ENCODE measurements at regions not wholly inside any gene's neighbourhood (a gene's known extent, or its start where the extent isn't known, plus 50 kb on each side); places are given as distances from the start of the nearest gene placed in this dataset.
A peak's percentile ranks its signal among the peaks of the same experiment; 100 is the strongest.

DNA sequence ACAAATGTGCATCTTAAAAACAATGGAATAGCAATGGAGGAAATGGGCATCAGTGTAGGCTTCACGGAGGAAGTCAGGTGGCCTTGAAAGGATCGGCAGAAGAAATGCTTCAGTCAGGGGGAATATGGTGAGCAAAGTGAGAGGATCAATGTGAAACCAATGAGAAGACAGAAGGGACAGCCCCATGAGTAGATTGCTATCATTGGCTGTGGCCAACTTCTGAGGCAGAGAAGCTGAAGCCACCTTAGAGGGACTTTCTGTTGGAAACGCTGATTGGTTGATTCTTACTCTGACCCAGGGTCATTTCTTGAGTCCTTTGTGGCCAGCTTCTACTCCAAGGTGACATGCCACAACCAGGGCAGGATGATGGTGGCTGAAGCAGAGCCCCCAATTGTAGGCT is 130.7 kb upstream of the ZNF648 start:
- Histone ChIP-seq H3K36me3 (no peaks in the 10 kb centered on the region), H3K27ac (peak overlapping the region in 3 of 4 donors; percentile 11 to 41 (median 25)), H3K4me3 (no peak overlapping the region), H3K4me1 (peaks cover 4 to 24% (median 11%) of the 10 kb centered on the region in 3 donors), H3K9me3 (no peaks in the 10 kb centered on the region), H3K27me3 (no peaks in the 10 kb centered on the region)
- 73% methylated on average over 2 of the region's 3 CpGs for WGBS, 2 donors (ENCODE audit: low coverage in 1 of 2)
- ATAC-seq: no peak
- TF ChIP-seq EP300 (IDR thresholded peaks at IDR 0.05) (no peak), POLR2A (IDR thresholded peaks at IDR 0.05) (no peak), POLR2AphosphoS5 (IDR thresholded peaks at IDR 0.05) (no peak)
- TF ChIP-seq, protein P1, sequence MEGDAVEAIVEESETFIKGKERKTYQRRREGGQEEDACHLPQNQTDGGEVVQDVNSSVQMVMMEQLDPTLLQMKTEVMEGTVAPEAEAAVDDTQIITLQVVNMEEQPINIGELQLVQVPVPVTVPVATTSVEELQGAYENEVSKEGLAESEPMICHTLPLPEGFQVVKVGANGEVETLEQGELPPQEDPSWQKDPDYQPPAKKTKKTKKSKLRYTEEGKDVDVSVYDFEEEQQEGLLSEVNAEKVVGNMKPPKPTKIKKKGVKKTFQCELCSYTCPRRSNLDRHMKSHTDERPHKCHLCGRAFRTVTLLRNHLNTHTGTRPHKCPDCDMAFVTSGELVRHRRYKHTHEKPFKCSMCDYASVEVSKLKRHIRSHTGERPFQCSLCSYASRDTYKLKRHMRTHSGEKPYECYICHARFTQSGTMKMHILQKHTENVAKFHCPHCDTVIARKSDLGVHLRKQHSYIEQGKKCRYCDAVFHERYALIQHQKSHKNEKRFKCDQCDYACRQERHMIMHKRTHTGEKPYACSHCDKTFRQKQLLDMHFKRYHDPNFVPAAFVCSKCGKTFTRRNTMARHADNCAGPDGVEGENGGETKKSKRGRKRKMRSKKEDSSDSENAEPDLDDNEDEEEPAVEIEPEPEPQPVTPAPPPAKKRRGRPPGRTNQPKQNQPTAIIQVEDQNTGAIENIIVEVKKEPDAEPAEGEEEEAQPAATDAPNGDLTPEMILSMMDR (IDR thresholded peaks at IDR 0.05): no peak

DNA sequence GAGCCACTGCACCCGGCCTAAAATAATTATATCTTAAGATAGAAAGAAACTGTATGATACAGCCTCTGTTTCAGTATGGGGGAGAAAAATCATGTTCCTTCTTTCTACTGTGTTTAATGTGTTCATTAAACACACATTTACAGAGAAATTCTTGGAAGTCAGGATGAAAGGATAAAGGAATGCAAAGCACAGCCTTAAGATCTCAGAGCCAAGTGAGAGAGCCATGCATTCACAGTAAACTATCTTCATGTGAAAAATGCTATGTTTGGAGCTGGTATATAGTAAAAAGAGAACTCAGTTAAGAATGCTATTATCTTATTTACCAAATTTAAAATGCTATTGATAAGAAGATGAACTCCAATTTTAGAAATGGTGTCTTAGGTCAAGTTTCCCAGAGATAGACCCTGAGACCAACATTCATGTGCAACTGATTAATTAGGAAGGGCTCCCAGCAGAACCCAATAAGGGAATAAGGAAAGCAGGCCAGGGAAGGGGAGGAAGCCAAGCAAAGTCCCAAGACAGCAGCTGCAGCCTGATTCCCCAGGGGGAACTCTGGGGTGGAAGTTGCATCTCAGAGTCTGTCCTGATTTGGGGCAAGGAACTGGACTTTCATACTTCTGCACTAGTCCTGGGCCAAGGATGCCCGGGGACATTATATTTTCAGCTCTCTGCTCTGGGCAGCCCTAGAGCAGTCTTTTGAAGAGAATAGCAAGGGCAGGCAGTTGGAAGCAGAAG is 130.0 kb upstream of the ZNF648 start:
- Histone ChIP-seq H3K4me3 (no peak overlapping the region), H3K27me3 (no peaks in the 10 kb centered on the region), H3K4me1 (peaks cover 0 to 21% (median 6%) of the 10 kb centered on the region in 3 donors), H3K36me3 (no peaks in the 10 kb centered on the region), H3K9me3 (no peaks in the 10 kb centered on the region), H3K27ac (peak overlapping the region in 3 of 4 donors; percentile 11 to 41 (median 25))
- ATAC-seq: no peak
- TF ChIP-seq POLR2AphosphoS5 (IDR thresholded peaks at IDR 0.05): no peak
- 36% methylated on average over 2 of the region's 2 CpGs; no CpG with 5 or more reads in 1 of the 2 donors for WGBS, 2 donors (ENCODE audit: low coverage in 1 of 2)

DNA sequence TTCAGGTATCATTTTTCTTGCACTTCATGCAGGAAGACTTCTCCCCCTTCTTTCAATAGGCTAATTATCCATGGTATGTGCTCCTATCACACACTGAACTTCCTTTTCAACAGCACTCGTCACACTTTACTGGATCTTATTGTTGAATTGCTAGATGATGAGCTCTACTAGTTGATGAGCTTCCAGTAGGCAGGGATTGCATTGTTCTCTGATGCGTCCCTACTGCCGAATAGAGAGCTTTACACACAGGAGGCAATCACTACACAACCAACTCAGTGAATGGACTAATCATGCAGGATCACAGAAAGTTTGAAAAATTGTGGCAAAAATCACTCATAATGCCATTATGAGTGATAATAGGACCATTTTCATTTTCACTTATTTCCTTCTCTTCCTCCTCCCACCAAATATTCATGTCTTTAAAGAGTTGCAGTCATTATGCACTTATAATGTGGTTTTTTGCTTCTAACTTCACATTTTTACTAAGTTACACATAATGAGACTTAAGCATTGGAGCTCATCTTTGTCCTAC is 128.1 kb upstream of the ZNF648 start:
- Histone ChIP-seq H3K9me3 (no peaks in the 10 kb centered on the region), H3K4me1 (peaks cover 3 to 29% (median 4%) of the 10 kb centered on the region in 3 donors), H3K27me3 (no peaks in the 10 kb centered on the region), H3K4me3 (no peak overlapping the region), H3K36me3 (no peaks in the 10 kb centered on the region), H3K27ac (no peak overlapping the region)
- no peak for TF ChIP-seq POLR2A (IDR thresholded peaks at IDR 0.05)
- 86 to 95% methylated on average over 3 of the region's 3 CpGs for WGBS, 2 donors (ENCODE audit: low coverage in 1 of 2)
- ATAC-seq: no peak

DNA sequence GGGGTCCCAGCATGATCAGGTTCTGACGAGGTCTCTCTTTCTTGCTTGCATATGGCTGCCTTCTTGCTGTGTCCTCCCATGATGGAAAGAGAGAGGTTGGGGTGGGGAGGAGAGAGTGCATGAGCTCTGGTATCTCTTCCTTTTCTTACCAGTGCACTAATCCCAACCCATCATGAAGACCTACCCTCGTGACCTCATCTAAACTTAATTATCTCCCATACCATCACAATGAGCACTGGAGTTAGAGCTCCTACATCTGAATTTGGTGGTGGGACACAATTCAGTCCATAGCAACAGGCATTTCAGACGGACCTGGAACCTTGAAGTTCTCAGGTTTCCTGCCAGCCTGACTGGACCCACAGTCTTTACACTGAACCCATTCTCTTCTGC is 125.2 kb upstream of the ZNF648 start:
- WGBS, 2 donors (ENCODE audit: low coverage in 1 of 2): 90 to 92% methylated on average over 3 of the region's 3 CpGs
- Histone ChIP-seq H3K27ac (no peak overlapping the region), H3K9me3 (no peaks in the 10 kb centered on the region), H3K4me1 (peaks cover 1 to 23% (median 3%) of the 10 kb centered on the region in 3 donors), H3K4me3 (no peak overlapping the region), H3K27me3 (no peaks in the 10 kb centered on the region), H3K36me3 (no peaks in the 10 kb centered on the region)
- no peak for TF ChIP-seq EP300 (IDR thresholded peaks at IDR 0.05)
- no peak for TF ChIP-seq POLR2A (IDR thresholded peaks at IDR 0.05)
- TF ChIP-seq POLR2AphosphoS5 (IDR thresholded peaks at IDR 0.05): no peak
- TF ChIP-seq, protein P1 (IDR thresholded peaks at IDR 0.05): no peak
- no peak for ATAC-seq

DNA sequence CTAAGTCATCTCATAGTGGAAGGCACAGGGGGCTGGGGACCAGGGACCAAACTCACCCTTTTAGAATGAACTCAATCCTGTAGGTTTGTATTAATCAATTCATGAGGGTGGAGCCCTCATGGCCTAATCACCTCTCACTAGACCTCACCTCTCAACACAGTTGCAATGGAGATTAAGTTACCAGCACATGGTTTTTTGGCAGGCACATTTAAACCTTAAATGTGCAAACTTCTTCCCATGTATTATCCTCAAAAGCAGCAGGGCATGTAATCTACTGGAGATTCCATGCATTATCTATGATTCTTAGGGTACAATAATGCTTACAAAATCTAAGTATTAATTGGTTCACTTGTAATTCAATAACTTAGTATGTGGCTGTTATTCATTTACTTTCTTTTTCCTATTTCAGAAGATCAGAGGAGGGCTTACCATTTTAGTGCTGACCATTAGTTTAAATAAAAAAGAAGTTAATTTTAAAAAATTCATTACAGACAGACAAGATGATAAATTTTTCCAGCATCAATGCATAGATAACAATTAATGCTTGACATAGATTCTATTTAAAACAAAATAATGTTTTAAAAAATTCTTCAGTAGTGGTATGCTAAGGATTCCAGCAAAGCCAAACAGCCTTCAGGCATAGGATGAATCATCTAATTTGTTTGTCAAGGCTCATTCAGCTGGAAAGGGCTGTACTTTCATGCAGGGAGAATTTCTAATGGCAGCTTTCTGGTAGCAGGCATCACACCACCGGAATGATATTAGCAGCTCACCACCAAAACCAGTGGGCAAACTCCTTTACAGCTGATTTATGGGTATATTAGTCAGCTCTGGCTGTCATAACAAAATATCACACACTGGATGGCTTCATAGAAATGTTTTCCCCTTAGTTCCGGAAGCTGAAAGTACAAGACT is 124.6 kb upstream of the ZNF648 start:
- Histone ChIP-seq H3K36me3 (no peaks in the 10 kb centered on the region), H3K27ac (peak overlapping the region in 1 of 4 donors; percentile 29), H3K4me1 (peaks cover 0 to 17% (median 3%) of the 10 kb centered on the region in 3 donors), H3K4me3 (no peak overlapping the region), H3K9me3 (no peaks in the 10 kb centered on the region), H3K27me3 (no peaks in the 10 kb centered on the region)
- ATAC-seq: no peak
- TF ChIP-seq POLR2AphosphoS5 (IDR thresholded peaks at IDR 0.05): peak; percentile 31
- TF ChIP-seq, protein P1 (IDR thresholded peaks at IDR 0.05): no peak
- WGBS, 2 donors (ENCODE audit: low coverage in 1 of 2): 47 to 69% methylated on average over 2 of the region's 2 CpGs
